ENCODE measurements at regions not wholly inside any gene's neighbourhood (a gene's known extent, or its start where the extent isn't known, plus 50 kb on each side); places are given as distances from the start of the nearest gene placed in this dataset.

- TF ChIP-seq CTCF (conservative IDR thresholded peaks at IDR 0.05 in 1 of 2, IDR thresholded peaks at IDR 0.05 in 1 of 2; ENCODE audit: low read depth in 1 of 2, low read length in 2 of 2): no peak
- TF ChIP-seq EZH2 (IDR thresholded peaks at IDR 0.05; ENCODE audit: low read length, missing control alignments): no peak
Observed at GRCh38 chr12:116459011-116459875, 99.9 kb upstream of the MAP1LC3B2 start.

DNA sequence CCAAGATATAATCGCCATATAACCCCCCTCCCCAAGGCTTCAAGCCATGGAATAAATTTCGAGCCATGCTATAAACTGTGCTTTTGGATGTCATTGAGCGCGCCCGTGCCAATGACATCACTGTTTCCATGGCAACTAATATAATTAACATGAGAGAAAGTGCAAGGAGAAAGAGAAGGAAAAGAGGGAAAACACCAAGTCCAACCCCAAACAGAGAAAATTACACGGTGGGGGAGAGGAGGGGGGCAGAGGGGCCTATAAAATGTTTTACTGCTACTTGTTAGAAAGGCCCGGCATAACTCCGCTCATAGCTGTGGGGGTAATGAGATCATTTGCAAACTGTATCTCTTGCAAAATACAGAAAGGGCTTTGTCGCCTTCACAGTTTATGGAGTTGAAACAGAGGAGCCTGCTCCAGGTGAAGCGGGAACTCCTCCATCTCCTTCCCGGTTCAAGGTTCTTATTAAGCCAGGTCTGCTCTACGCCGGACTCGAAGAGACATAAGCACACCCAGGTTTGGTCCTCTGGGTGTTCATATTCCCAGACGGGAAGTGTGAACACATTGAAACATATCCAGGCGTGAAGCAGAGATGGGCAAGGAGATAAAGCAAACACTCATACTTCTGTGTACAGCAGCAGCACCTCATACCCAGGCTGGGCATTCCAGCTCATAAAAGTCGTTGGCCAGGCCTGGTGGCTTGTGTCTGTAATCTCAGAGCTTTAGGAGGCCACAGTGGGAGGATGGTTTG lies 99.1 kb upstream of the MAP1LC3B2 start:
- no peaks in the 10 kb centered on the region for H3K27me3 ChIP-seq (ENCODE audit: control insufficient read depth, insufficient read depth, low read length)
- no peak overlapping the region for H3K27ac ChIP-seq (ENCODE audit: insufficient read depth, low read length)
- H2AFZ ChIP-seq (ENCODE audit: low read length): no peak overlapping the region
- TF ChIP-seq EZH2 (IDR thresholded peaks at IDR 0.05; ENCODE audit: low read length, missing control alignments) (no peak), CTCF (conservative IDR thresholded peaks at IDR 0.05 in 1 of 2, IDR thresholded peaks at IDR 0.05 in 1 of 2; ENCODE audit: low read depth in 1 of 2, low read length in 2 of 2) (no peak)
- H3K9ac ChIP-seq (ENCODE audit: insufficient read depth, low read length): no peak overlapping the region
- no peaks in the 10 kb centered on the region for H3K79me2 ChIP-seq (ENCODE audit: control insufficient read depth, insufficient read depth, low read length)
- no peaks in the 10 kb centered on the region for H3K9me3 ChIP-seq (ENCODE audit: control insufficient read depth, insufficient read depth, low read depth, low read length)
- H4K20me1 ChIP-seq (ENCODE audit: control insufficient read depth, extremely low read depth, insufficient read depth, low read length): no peaks in the 10 kb centered on the region
- no peak overlapping the region for H3K4me3 ChIP-seq (replicated peaks in 1 of 4; ENCODE audit: control extremely low read depth in 1 of 4, insufficient read depth in 1 of 4, low read depth in 3 of 4, low read length in 4 of 4)
- no peak for DNase-seq (ENCODE audit: low read depth in 2 of 2)
- peaks cover 13% of the 10 kb centered on the region for H3K4me1 ChIP-seq (ENCODE audit: control insufficient read depth, extremely low read depth, insufficient read depth, low read length)
- H3K4me2 ChIP-seq (ENCODE audit: extremely low read depth, insufficient read depth, low read length): no peak overlapping the region
- H3K36me3 ChIP-seq (ENCODE audit: control insufficient read depth, insufficient read depth, low read length): no peaks in the 10 kb centered on the region

More at GRCh38 chr12:116459011-116459875, 99.9 kb upstream of the MAP1LC3B2 start:
- Histone ChIP-seq H3K27ac (ENCODE audit: insufficient read depth, low read length) (no peak overlapping the region), H3K79me2 (ENCODE audit: control insufficient read depth, insufficient read depth, low read length) (no peaks in the 10 kb centered on the region), H3K4me1 (ENCODE audit: control insufficient read depth, extremely low read depth, insufficient read depth, low read length) (peaks cover 18% of the 10 kb centered on the region), H3K9ac (ENCODE audit: insufficient read depth, low read length) (no peak overlapping the region), H3K4me2 (ENCODE audit: extremely low read depth, insufficient read depth, low read length) (no peak overlapping the region), H4K20me1 (ENCODE audit: control insufficient read depth, extremely low read depth, insufficient read depth, low read length) (no peaks in the 10 kb centered on the region), H3K4me3 (replicated peaks in 1 of 4; ENCODE audit: control extremely low read depth in 1 of 4, insufficient read depth in 1 of 4, low read depth in 3 of 4, low read length in 4 of 4) (no peak overlapping the region), H2AFZ (ENCODE audit: low read length) (no peak overlapping the region), H3K27me3 (ENCODE audit: control insufficient read depth, insufficient read depth, low read length) (no peaks in the 10 kb centered on the region), H3K36me3 (ENCODE audit: control insufficient read depth, insufficient read depth, low read length) (no peaks in the 10 kb centered on the region), H3K9me3 (ENCODE audit: control insufficient read depth, insufficient read depth, low read depth, low read length) (no peaks in the 10 kb centered on the region)
- no peak for DNase-seq (ENCODE audit: low read depth in 2 of 2)

DNA sequence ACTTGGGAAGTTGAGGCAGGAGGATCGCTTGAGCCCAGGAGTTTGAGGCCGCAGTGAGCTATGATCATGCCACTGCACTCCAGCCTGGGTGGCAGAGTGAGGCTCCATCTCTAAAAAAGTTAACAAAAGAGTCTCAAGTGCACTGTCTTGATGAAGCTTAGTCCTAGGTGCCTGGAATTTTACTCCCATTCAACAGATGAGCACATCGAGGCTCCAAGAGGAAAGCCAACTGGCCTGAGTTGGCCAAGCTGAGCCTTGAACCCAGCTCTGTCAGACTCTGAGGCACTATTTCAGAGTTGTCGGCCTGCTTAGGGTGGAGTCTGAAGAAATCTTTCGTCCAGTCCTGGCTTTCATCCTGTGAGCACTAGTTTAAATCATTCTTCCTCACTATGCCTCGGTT lies 98.1 kb upstream of the MAP1LC3B2 start:
- Histone ChIP-seq H3K9me3 (ENCODE audit: control insufficient read depth, insufficient read depth, low read depth, low read length) (no peaks in the 10 kb centered on the region), H2AFZ (ENCODE audit: low read length) (no peak overlapping the region), H3K4me2 (ENCODE audit: extremely low read depth, insufficient read depth, low read length) (no peak overlapping the region), H3K9ac (ENCODE audit: insufficient read depth, low read length) (no peak overlapping the region), H3K4me3 (replicated peaks in 1 of 4; ENCODE audit: control extremely low read depth in 1 of 4, insufficient read depth in 1 of 4, low read depth in 3 of 4, low read length in 4 of 4) (no peak overlapping the region), H3K79me2 (ENCODE audit: control insufficient read depth, insufficient read depth, low read length) (no peaks in the 10 kb centered on the region), H4K20me1 (ENCODE audit: control insufficient read depth, extremely low read depth, insufficient read depth, low read length) (no peaks in the 10 kb centered on the region), H3K27ac (ENCODE audit: insufficient read depth, low read length) (no peak overlapping the region), H3K36me3 (ENCODE audit: control insufficient read depth, insufficient read depth, low read length) (no peaks in the 10 kb centered on the region), H3K27me3 (ENCODE audit: control insufficient read depth, insufficient read depth, low read length) (no peaks in the 10 kb centered on the region), H3K4me1 (ENCODE audit: control insufficient read depth, extremely low read depth, insufficient read depth, low read length) (peaks cover 8% of the 10 kb centered on the region)
- no peak for TF ChIP-seq CTCF (conservative IDR thresholded peaks at IDR 0.05 in 1 of 2, IDR thresholded peaks at IDR 0.05 in 1 of 2; ENCODE audit: low read depth in 1 of 2, low read length in 2 of 2)
- no peak for DNase-seq (ENCODE audit: low read depth in 2 of 2)

Measured in fibroblast of lung (primary cell).